NT2/D1 (cell line): ENCODE measurements at regions not wholly inside any gene's neighbourhood (a gene's known extent, or its start where the extent isn't known, plus 50 kb on each side); places are given as distances from the start of the nearest gene placed in this dataset.
"Not testable (repeated sequence)": the region's sequence is repeated elsewhere in the genome, so short reads cannot be mapped to it uniquely, and the experiment has no call there.

Experiments
- DNase-seq: peaks from one replicate; pipeline ENCODE4 v3.0.0-alpha.2; 2011; ENCODE audit warnings: low read depth, low spot score
- H3K27me3 ChIP-seq: 2 replicates; pipeline ENCODE4 v1.6.0; 2011; ENCODE audit warnings: mild to moderate bottlenecking; ENCODE audit not compliant: insufficient read length, insufficient read depth
- H3K36me3 ChIP-seq: 2 replicates; pipeline ENCODE4 v1.6.1; 2011; ENCODE audit warnings: mild to moderate bottlenecking, low read length, mixed read lengths; ENCODE audit not compliant: insufficient read depth, insufficient read length
- H3K4me1 ChIP-seq: 2 replicates; pipeline ENCODE4 v1.5.1; 2011; ENCODE audit not compliant: insufficient read depth, insufficient read length
- H3K4me3 ChIP-seq: 2 replicates; pipeline ENCODE4 v1.5.1; 2011; ENCODE audit warnings: low read depth; ENCODE audit not compliant: insufficient read length
- H3K9ac ChIP-seq: 2 replicates; pipeline ENCODE4 v1.6.0; 2011; ENCODE audit warnings: low read depth; ENCODE audit not compliant: insufficient read length
- H3K9me3 ChIP-seq: 2 replicates; pipeline ENCODE4 v1.5.1; 2011; ENCODE audit warnings: mild to moderate bottlenecking, low read length; ENCODE audit not compliant: insufficient read depth
- SUZ12 ChIP-seq: IDR thresholded peaks from 2 replicates; pipeline ENCODE4 v1.6.1; 2011; ENCODE audit not compliant: insufficient read length, insufficient read depth; ENCODE audit errors: extremely low read depth
- YY1 ChIP-seq: IDR thresholded peaks from 2 replicates; pipeline ENCODE4 v1.6.1; 2011; ENCODE audit not compliant: insufficient read length, insufficient read depth
- ZNF274 ChIP-seq: IDR thresholded peaks from 2 replicates; pipeline ENCODE4 v1.6.1; 2011; ENCODE audit warnings: mild to moderate bottlenecking, low read depth, low read length

GRCh38 chr5:62828742-62829603, 250.4 kb downstream of the LRRC70 start:
- Histone ChIP-seq H3K4me3 (no peak overlapping the region), H3K36me3 (no peaks in the 10 kb centered on the region), H3K4me1 (no peaks in the 10 kb centered on the region), H3K27me3 (no peaks in the 10 kb centered on the region), H3K9me3 (peaks cover 7% of the 10 kb centered on the region; the same call in 1 of the 2 replicates), H3K9ac (no peak overlapping the region)
- no peak for TF ChIP-seq SUZ12
- no peak for DNase-seq

DNA sequence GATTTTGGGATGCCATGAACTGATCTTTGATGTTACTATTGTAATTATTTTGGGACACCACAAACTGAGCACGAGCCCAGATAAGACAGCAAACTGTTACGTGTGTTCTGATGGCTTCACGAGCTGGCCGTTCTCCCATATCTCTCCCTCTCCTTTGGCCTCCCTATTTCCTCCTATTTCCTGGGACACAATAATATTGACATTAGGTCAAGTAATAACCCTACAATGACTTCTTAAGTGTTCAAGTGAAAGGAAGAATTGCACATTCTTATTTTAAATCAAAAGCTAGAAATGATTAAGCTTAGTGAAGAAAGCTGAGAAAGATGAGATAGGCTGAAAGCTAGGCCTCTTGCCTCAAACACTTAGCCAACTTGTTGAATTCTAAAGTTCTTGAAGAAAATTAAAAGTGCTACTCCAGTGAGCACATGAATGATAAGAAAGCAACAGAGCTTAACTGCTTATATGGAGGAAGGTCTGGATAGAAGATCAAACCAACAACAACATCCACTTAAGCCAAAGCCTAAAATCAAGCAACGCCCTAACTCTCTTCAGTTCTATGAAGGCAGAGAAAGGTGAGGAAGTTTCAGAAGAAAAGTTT, 247.1 kb downstream of the LRRC70 start:
- no peak for DNase-seq
- Histone ChIP-seq H3K4me3 (no peak overlapping the region), H3K9ac (no peak overlapping the region), H3K36me3 (no peaks in the 10 kb centered on the region), H3K4me1 (no peaks in the 10 kb centered on the region), H3K9me3 (no peaks in the 10 kb centered on the region), H3K27me3 (no peaks in the 10 kb centered on the region)
- no peak for TF ChIP-seq SUZ12
- TF ChIP-seq ZNF274, result no peak
- no peak for TF ChIP-seq YY1

- Histone ChIP-seq H3K9me3 (no peaks in the 10 kb centered on the region), H3K36me3 (no peaks in the 10 kb centered on the region), H3K27me3 (no peaks in the 10 kb centered on the region), H3K4me1 (no peaks in the 10 kb centered on the region), H3K9ac (no peak overlapping the region), H3K4me3 (no peak overlapping the region)
- DNase-seq, result no peak
- TF ChIP-seq ZNF274 (no peak), YY1 (no peak), SUZ12 (no peak)
Measured at GRCh38 chr5:62824936-62825335, 246.3 kb downstream of the LRRC70 start.

GRCh38 chr5:62817043-62817442, 238.4 kb downstream of the LRRC70 start:
- not testable (repeated sequence) for H3K4me1 ChIP-seq, H3K9ac ChIP-seq, H3K9me3 ChIP-seq, H3K36me3 ChIP-seq, DNase-seq, H3K4me3 ChIP-seq, H3K27me3 ChIP-seq

DNA sequence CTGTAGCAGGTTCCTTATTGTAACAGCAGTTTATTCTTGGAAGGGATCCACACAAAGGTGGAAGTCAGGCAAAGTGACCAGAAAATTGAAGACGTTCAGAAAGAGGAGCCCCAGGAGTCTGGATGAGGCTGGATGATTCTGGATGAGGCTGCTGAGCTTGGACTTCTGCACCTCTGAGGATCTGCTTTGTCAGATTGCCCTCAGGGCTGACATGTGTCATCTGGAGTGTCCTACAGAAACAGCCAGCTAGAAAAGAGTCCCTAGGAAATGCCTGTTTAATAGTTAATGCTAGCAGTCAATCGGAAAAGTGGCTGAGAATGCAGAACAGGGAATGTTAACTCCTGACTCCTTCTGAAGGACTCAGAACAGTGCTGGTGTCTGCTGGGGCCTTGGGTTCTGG, 236.4 kb downstream of the LRRC70 start:
- Histone ChIP-seq H3K9ac (no peak overlapping the region), H3K36me3 (no peaks in the 10 kb centered on the region), H3K27me3 (no peaks in the 10 kb centered on the region), H3K4me3 (no peak overlapping the region), H3K9me3 (no peaks in the 10 kb centered on the region), H3K4me1 (no peaks in the 10 kb centered on the region)
- TF ChIP-seq SUZ12 (no peak), ZNF274 (no peak), YY1 (no peak)
- no peak for DNase-seq

DNA sequence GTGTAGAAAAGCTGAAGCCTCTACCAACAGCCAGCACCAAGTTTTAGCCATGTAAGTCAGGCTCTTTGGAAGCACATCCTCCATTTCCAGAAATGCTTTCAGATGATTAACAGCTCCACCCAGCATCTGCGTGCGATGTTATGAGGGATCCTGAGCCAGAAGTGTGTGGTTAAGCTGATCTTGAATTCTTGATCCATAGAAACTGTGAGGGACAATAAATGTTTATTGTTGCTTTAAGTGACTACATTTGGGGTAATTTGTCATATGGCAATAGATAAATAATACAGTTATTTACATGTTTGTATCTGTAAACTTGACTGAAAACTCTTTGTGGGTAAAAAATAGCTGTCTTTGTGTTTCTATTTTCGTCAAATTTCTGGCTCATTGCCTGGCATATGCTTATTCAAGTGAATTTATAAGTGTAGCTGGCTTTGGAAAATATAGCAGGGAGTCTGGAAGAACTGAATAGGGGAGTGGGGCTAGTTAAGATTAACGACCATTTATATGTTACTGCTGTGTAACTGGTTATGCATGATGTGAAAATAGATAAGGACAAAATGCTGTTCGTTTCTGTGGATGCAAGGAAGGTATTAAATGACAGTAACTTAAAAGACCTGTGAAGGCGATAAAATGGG, 234.1 kb downstream of the LRRC70 start:
- DNase-seq, result no peak
- Histone ChIP-seq H3K27me3 (no peaks in the 10 kb centered on the region), H3K4me1 (no peaks in the 10 kb centered on the region), H3K9me3 (no peaks in the 10 kb centered on the region), H3K4me3 (no peak overlapping the region), H3K36me3 (no peaks in the 10 kb centered on the region), H3K9ac (no peak overlapping the region)
- TF ChIP-seq YY1, result no peak
- TF ChIP-seq ZNF274, result no peak
- TF ChIP-seq SUZ12, result no peak

DNA sequence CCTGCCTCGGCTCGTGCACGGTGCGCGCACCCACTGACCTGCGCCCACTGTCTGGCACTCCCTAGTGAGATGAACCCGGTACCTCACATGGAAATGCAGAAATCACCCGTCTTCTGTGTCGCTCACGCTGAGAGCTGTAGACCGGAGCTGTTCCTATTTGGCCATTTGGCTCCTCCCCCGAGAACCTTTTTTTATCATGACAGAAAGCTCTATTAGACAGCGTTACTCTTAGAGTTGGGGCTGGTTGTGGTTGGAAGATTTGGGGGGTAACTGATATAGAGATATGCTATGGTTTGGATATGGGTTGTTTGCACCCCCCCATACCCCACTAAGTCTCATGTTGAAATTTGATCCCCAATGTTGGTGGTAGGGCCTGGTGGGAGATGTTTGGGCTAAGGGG, 226.2 kb downstream of the LRRC70 start:
- not testable (repeated sequence) for H3K36me3 ChIP-seq, DNase-seq, H3K9me3 ChIP-seq, H3K27me3 ChIP-seq, H3K4me1 ChIP-seq
- Histone ChIP-seq H3K9ac (peak overlapping the region; percentile 72), H3K4me3 (peak overlapping the region; percentile 53)
